SK-N-SH (cell line): ENCODE measurements at regions not wholly inside any gene's neighbourhood (a gene's known extent, or its start where the extent isn't known, plus 50 kb on each side); places are given as distances from the start of the nearest gene placed in this dataset.

Experiments
- CTCF ChIA-PET: fragments of 300-600, 350-600 bp; formaldehyde crosslinking; extraction: SDS; loops from one replicate; lab custom pipeline; 2021; lab: Yijun Ruan, JAX
- POLR2A ChIA-PET: fragments of 350-600 bp; sonication (Branson Sonifier 250); formaldehyde crosslinking; extraction: SDS; loops from one replicate; lab custom pipeline; 2020; ENCODE audit warnings: antibody characterized with exemption, inconsistent platforms; lab: Yijun Ruan, JAX
- DNase-seq: peaks from one replicate; pipeline ENCODE4 v3.0.0; 2012
- H2AFZ ChIP-seq: fragments of 200-600 bp; sonication (generic); 2 replicates; pipeline ENCODE4 v1.8.1; 2016; ENCODE audit warnings: antibody characterized with exemption, mild to moderate bottlenecking, low read depth
- H3F3A ChIP-seq: fragments of 200-600 bp; sonication (generic); replicated peaks from 2 replicates; pipeline ENCODE3; 2016; ENCODE audit warnings: antibody characterized with exemption, mild to moderate bottlenecking; ENCODE audit not compliant: insufficient read depth
- H3K27ac ChIP-seq, 2 experiments: fragments of 200-500 bp in 1 of 2; fragments of 200-600 bp in 1 of 2; sonication (Bioruptor generic) in 1 of 2; sonication (generic), shearing (Covaris generic) in 1 of 2; 2 replicates each; pipeline versions ENCODE4 v1.5.1 to v1.6.1; 2014 to 2016; ENCODE audit warnings: low read depth in 2 of 2, inconsistent platforms in 1 of 2, low read length in 1 of 2, mild to moderate bottlenecking in 1 of 2, mixed read lengths in 1 of 2
- H3K27me3 ChIP-seq: fragments of 200-600 bp; sonication (generic), shearing (Covaris generic); 2 replicates; pipeline ENCODE4 v1.6.1; 2016; ENCODE audit warnings: mixed run types; ENCODE audit not compliant: insufficient read depth
- H3K36me3 ChIP-seq, 2 experiments: fragments of 200-500 bp in 1 of 2; fragments of 200-600 bp in 1 of 2; sonication (Bioruptor generic) in 1 of 2; sonication (generic) in 1 of 2; replicated peaks in 1 of 2; 2 replicates each; pipeline versions ENCODE3 to v1.5.1; 2014 to 2016; ENCODE audit warnings: low read length in 1 of 2, mild to moderate bottlenecking in 1 of 2; ENCODE audit not compliant: insufficient read depth in 2 of 2, control insufficient read depth in 1 of 2
- H3K4me1 ChIP-seq, 2 experiments: fragments of 200-500 bp in 1 of 2; fragments of 200-600 bp in 1 of 2; sonication (Bioruptor generic) in 1 of 2; sonication (generic), shearing (Covaris generic) in 1 of 2; 2 replicates each; pipeline versions ENCODE4 v1.5.1 to v1.6.1; 2014 to 2016; ENCODE audit warnings: low read depth in 1 of 2, low read length in 1 of 2, mixed run types in 1 of 2; ENCODE audit not compliant: insufficient read depth in 2 of 2, control insufficient read depth in 1 of 2
- H3K4me2 ChIP-seq: fragments of 200-600 bp; sonication (generic), shearing (Covaris generic); 2 replicates; pipeline ENCODE4 v1.6.1; 2017; ENCODE audit warnings: mixed run types
- H3K4me3 ChIP-seq, 2 experiments: fragments of 200-500 bp in 1 of 2; fragments of 200-600 bp in 1 of 2; sonication (Bioruptor generic) in 1 of 2; sonication (generic), shearing (Covaris generic) in 1 of 2; 2 replicates each; pipeline versions ENCODE4 v1.5.1 to v1.8.1; 2014 to 2016; ENCODE audit warnings: low read depth in 2 of 2, inconsistent platforms in 1 of 2, low read length in 1 of 2, mild to moderate bottlenecking in 1 of 2, mixed read lengths in 1 of 2, moderate library complexity in 1 of 2
- H3K79me2 ChIP-seq: fragments of 200-600 bp; sonication (generic); 2 replicates; pipeline ENCODE4 v1.8.1; 2017; ENCODE audit warnings: mild to moderate bottlenecking; ENCODE audit not compliant: insufficient read depth
- H3K9ac ChIP-seq: fragments of 200-600 bp; sonication (generic); 2 replicates; pipeline ENCODE4 v1.6.1; 2017; ENCODE audit warnings: mixed run types
- H3K9me2 ChIP-seq: fragments of 200-600 bp; sonication (generic); 2 replicates; pipeline ENCODE4 v1.6.1; 2017; ENCODE audit warnings: mixed run types
- H3K9me3 ChIP-seq: fragments of 200-600 bp; sonication (generic); 2 replicates; pipeline ENCODE4 v1.6.1; 2017; ENCODE audit warnings: mixed run types, mild to moderate bottlenecking, moderate library complexity
- H4K20me1 ChIP-seq: fragments of 200-600 bp; sonication (generic); 2 replicates; pipeline ENCODE4 v1.6.1; 2017; ENCODE audit warnings: mild to moderate bottlenecking, mixed run types; ENCODE audit not compliant: insufficient read depth
- CHD2 ChIP-seq: fragments of 150-350 bp; IDR thresholded peaks from 2 replicates; pipeline ENCODE4 v1.6.1; 2018; ENCODE audit warnings: low read length; ENCODE audit not compliant: partially characterized antibody
- ELF1 ChIP-seq: IDR thresholded peaks from 2 replicates; pipeline ENCODE4 v1.4.0; 2012
- EZH2phosphoT487 ChIP-seq: fragments of 200-600 bp; sonication (generic); IDR thresholded peaks from 2 replicates; pipeline ENCODE4 v1.6.1; 2017; ENCODE audit warnings: low read depth, mixed run types, mild to moderate bottlenecking, antibody characterized with exemption, moderate library complexity, borderline replicate concordance
- FOSL2 ChIP-seq: IDR thresholded peaks from 2 replicates; pipeline ENCODE4 v1.4.0; 2012; ENCODE audit warnings: low read depth, mild to moderate bottlenecking, moderate library complexity, borderline replicate concordance
- FOXJ3 ChIP-seq: sonication (generic); formaldehyde crosslinking; IDR thresholded peaks from 2 replicates; pipeline ENCODE4 v1.5.1; 2020; ENCODE audit warnings: mild to moderate bottlenecking, missing genetic modification reagents
- FOXM1 ChIP-seq: IDR thresholded peaks from 2 replicates; pipeline ENCODE4 v1.4.0; 2012; ENCODE audit warnings: low read depth, mild to moderate bottlenecking
- GABPA ChIP-seq: IDR thresholded peaks from 2 replicates; pipeline ENCODE4 v1.4.0; 2012; ENCODE audit warnings: low read depth, mild to moderate bottlenecking
- JUND ChIP-seq: IDR thresholded peaks from 2 replicates; pipeline ENCODE4 v1.4.0; 2012
- NFIC ChIP-seq: IDR thresholded peaks from 2 replicates; pipeline ENCODE4 v1.4.0; 2012; ENCODE audit warnings: borderline replicate concordance
- PBX3 ChIP-seq: IDR thresholded peaks from 2 replicates; pipeline ENCODE4; 2012
- POLR2AphosphoS5 ChIP-seq: IDR thresholded peaks from 2 replicates; pipeline ENCODE4 v1.6.1; 2012; ENCODE audit warnings: low read depth, low read length
- RCOR1 ChIP-seq: fragments of 150-350 bp; IDR thresholded peaks from 2 replicates; pipeline ENCODE4 v1.6.1; 2017; ENCODE audit warnings: antibody characterized with exemption, low read length
- RFX5 ChIP-seq: IDR thresholded peaks from 2 replicates; pipeline ENCODE4 v1.6.1; 2012; ENCODE audit warnings: mild to moderate bottlenecking, improper control_type of control experiment, low read length
- RXRA ChIP-seq: IDR thresholded peaks from 2 replicates; pipeline ENCODE4 v1.4.0; 2012; ENCODE audit warnings: low read depth, mild to moderate bottlenecking, borderline replicate concordance
- SIN3A ChIP-seq: IDR thresholded peaks from 2 replicates; pipeline ENCODE4 v1.6.1; 2012; ENCODE audit warnings: low read depth, mild to moderate bottlenecking, low read length, moderate library complexity, borderline replicate concordance
- SMC3 ChIP-seq: IDR thresholded peaks from 2 replicates; pipeline ENCODE4 v1.6.1; 2012; ENCODE audit warnings: low read depth, low read length, improper control_type of control experiment
- TEAD4 ChIP-seq: IDR thresholded peaks from 2 replicates; pipeline ENCODE4 v1.4.0; 2012; ENCODE audit warnings: mild to moderate bottlenecking, borderline replicate concordance; ENCODE audit not compliant: insufficient read depth
- USF1 ChIP-seq: IDR thresholded peaks from 2 replicates; pipeline ENCODE4 v1.4.0; 2012; ENCODE audit warnings: low read depth, borderline replicate concordance
- YY1 ChIP-seq: IDR thresholded peaks from 2 replicates; pipeline ENCODE4 v1.4.0; 2012; ENCODE audit warnings: low read depth, mild to moderate bottlenecking
- WGBS: methylation state at CpG from one replicate; pipeline ENCODE4 v1.1.6; 2017; ENCODE audit warnings: low lambda C conversion rate; 5-methylcytosine and 5-hydroxymethylcytosine counted together
- TF ChIP-seq, protein P1 (sequence below): IDR thresholded peaks from 2 replicates; pipeline ENCODE4 v1.6.1; 2012; ENCODE audit warnings: mild to moderate bottlenecking, low read depth, low read length, moderate library complexity
- TF ChIP-seq, protein P2 (sequence below): fragments of 150-350 bp; IDR thresholded peaks from 2 replicates; pipeline ENCODE4 v1.6.1; 2016; ENCODE audit warnings: mild to moderate bottlenecking, low read depth, low read length

DNA sequence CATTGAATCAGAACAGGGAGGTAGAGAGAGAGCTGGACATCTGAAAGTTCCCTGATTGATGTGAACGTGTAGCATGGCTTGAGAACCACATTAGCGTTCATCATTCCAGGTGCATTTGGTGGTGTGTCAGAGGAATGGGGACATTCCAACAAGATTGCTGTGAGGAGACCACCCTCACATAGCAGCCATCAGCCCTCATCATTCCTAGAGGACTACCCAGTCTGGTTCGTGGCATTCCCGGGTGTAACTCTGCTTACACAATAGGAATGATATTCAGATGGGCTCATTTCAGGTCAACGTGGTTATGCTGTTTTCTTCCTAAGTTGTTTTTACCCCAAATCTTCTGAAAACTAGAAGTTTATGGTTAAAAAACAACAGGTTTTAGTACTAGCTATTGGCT, 62.2 kb upstream of the KLHL31 start (continued):
- TF ChIP-seq, protein P1, sequence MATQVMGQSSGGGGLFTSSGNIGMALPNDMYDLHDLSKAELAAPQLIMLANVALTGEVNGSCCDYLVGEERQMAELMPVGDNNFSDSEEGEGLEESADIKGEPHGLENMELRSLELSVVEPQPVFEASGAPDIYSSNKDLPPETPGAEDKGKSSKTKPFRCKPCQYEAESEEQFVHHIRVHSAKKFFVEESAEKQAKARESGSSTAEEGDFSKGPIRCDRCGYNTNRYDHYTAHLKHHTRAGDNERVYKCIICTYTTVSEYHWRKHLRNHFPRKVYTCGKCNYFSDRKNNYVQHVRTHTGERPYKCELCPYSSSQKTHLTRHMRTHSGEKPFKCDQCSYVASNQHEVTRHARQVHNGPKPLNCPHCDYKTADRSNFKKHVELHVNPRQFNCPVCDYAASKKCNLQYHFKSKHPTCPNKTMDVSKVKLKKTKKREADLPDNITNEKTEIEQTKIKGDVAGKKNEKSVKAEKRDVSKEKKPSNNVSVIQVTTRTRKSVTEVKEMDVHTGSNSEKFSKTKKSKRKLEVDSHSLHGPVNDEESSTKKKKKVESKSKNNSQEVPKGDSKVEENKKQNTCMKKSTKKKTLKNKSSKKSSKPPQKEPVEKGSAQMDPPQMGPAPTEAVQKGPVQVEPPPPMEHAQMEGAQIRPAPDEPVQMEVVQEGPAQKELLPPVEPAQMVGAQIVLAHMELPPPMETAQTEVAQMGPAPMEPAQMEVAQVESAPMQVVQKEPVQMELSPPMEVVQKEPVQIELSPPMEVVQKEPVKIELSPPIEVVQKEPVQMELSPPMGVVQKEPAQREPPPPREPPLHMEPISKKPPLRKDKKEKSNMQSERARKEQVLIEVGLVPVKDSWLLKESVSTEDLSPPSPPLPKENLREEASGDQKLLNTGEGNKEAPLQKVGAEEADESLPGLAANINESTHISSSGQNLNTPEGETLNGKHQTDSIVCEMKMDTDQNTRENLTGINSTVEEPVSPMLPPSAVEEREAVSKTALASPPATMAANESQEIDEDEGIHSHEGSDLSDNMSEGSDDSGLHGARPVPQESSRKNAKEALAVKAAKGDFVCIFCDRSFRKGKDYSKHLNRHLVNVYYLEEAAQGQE: no peak
- TF ChIP-seq YY1 (no peak), ELF1 (no peak), NFIC (no peak), FOXM1 (no peak), GABPA (no peak), FOSL2 (no peak), JUND (no peak), TEAD4 (no peak), USF1 (no peak), SIN3A (no peak), CHD2 (no peak), FOXJ3 (CRISPR knock-in tag) (no peak)
- TF ChIP-seq, all 33 proteins: peak for 0

DNA sequence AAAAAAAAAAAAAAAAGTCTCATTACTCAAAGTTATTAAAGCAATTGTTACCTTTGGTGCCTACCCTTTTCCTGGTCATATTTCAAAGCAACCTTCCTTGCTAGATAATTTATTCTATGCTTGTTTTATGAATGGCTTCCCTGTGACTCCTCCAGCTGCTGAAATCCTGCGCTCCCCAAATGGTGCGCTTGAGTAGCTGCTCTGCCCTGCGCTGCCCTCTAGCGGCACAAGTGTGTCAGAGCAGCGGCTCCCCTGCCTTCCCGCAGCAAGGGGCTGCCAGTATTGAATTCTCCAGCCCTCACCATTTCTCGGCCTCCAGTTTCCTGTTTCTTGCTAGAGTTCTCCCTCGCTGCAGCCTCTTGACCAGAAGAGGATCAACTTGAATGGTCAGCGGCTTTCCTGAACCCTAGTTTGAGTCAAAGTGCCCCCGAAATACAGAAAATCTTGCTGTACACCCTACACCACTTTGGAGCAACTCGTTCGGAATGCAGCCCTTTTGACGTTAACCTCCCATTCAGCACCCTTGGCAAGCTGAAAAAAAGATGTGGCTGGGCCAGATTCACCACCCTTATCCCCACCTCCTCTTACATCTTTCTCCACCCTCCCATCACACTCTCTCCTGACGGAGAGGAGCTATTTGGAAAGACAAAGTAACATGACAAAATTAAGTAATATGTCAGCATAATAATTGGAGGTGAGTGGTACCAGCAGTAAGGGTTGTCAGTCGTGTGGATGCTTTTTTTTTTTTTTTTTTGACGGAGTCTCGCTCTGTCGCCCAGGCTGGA, 60.4 kb upstream of the KLHL31 start:
- Histone ChIP-seq H3K27ac (no peak overlapping the region), H3K9me3 (no peaks in the 10 kb centered on the region), H3F3A (no peaks in the 10 kb centered on the region), H3K4me2 (peak overlapping the region; percentile 37; the same call in 1 of the 2 replicates), H3K4me3 (peak overlapping the region in 1 of 2 experiments; percentile 34; a peak in 1 of 4 replicates), H3K27me3 (peaks cover 10% of the 10 kb centered on the region; the same call in 1 of the 2 replicates), H3K9ac (no peak overlapping the region), H3K9me2 (no peaks in the 10 kb centered on the region), H3K4me1 (no peaks in the 10 kb centered on the region), H3K36me3 (no peaks in the 10 kb centered on the region), H4K20me1 (no peaks in the 10 kb centered on the region), H3K79me2 (no peaks in the 10 kb centered on the region), H2AFZ (peak overlapping the region; percentile 76; the same call in 1 of the 2 replicates)
- WGBS: 24% methylated on average over 18 of the region's 18 CpGs
- peak; percentile 80 for DNase-seq
- CTCF ChIA-PET: interaction anchor here (0.6 to 10.5 kb wide), 38 partner anchors 7 to 1553 kb away, joined by 3 to 159 read pairs (median 4); partner anchors contain the start of genes GCLC, KLHL31 and LRRC1
- POLR2A ChIA-PET: no interaction called here
- TF ChIP-seq, protein P1: no peak
- TF ChIP-seq RCOR1 (no peak), RXRA (no peak), PBX3 (no peak), EZH2phosphoT487 (no peak), RFX5 (no peak), POLR2AphosphoS5 (no peak), YY1 (no peak), GABPA (no peak), SMC3 (peak; percentile 60; the same call in 1 of the 2 replicates)
- TF ChIP-seq, protein P2, sequence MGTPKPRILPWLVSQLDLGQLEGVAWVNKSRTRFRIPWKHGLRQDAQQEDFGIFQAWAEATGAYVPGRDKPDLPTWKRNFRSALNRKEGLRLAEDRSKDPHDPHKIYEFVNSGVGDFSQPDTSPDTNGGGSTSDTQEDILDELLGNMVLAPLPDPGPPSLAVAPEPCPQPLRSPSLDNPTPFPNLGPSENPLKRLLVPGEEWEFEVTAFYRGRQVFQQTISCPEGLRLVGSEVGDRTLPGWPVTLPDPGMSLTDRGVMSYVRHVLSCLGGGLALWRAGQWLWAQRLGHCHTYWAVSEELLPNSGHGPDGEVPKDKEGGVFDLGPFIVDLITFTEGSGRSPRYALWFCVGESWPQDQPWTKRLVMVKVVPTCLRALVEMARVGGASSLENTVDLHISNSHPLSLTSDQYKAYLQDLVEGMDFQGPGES: no peak
